ENCODE measurements at regions not wholly inside any gene's neighbourhood (a gene's known extent, or its start where the extent isn't known, plus 50 kb on each side); places are given as distances from the start of the nearest gene placed in this dataset.

DNA sequence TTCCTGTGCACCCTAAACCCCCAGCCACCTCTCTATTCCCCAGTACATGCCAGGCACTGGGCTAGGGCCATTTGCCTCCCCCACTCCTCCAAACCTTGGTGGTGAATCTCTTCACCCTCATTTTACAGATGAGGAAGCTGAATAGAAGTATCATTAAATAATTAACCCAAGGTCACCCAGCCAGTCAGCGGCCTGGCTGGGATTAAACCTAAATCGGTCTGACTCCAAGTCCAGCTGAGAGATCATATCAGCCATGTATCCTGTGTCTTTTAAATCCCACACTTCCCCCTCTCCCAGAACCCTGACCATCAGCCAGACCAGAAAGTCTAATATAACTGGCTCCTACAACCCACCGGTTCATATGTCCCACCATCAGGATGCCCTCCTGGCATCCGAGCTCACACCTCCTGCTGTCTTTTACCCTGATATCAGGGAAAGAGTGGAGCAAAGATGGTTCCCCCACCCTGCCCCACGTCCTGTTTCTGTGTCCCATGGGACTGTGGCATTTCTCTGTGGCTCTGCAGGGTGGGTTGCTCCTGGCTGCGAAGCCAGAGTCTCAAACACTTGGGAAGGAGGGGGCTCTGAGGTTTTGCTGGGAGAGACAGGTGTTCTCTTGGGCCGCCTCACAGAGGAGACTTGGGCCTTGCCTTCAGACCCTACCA, 145.3 kb downstream of the VEGFA start:
- DNase-seq, result no peak

DNA sequence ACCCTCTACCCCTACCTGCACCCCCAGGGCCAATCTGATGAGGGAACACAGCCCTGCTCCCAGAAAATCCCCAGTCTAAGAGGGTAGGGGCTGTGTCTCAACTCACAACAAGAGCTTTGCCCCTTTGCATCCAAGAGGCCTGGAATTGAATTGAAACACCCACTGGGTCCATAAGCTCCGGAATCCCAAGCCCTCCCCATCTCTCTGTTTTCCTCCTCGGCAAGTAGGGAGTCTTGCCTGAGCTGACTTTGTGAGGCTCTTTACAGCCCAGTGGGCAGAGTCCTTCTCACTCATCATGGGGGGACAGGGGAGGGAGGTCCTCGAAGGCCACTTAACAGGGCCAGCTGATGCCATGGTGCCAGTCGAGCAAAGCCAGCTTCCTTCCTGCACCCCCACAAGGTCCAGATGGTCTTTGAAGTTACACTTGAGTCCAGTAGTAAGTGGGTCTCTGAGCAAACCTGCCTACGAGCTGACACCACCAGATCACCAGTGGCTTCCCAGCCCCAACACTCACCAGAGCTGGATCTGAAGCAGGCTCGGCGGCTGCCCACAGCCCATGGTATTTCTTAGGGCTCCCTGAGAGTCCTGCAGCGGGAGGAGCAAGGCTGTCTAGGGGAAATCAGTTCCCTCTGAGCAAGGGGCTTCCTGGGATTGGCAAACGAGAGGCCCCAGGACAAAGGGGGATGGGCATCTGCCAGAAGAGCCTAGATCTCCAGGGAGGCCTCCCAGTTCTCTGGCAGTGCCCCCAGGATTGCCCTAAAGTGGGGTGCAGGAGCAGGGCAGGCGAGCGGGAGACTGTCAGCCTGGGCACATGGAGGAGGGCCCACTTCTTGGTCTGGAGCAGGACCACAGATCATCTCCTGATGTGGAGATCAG, 144.5 kb downstream of the VEGFA start:
- no peak for DNase-seq

DNA sequence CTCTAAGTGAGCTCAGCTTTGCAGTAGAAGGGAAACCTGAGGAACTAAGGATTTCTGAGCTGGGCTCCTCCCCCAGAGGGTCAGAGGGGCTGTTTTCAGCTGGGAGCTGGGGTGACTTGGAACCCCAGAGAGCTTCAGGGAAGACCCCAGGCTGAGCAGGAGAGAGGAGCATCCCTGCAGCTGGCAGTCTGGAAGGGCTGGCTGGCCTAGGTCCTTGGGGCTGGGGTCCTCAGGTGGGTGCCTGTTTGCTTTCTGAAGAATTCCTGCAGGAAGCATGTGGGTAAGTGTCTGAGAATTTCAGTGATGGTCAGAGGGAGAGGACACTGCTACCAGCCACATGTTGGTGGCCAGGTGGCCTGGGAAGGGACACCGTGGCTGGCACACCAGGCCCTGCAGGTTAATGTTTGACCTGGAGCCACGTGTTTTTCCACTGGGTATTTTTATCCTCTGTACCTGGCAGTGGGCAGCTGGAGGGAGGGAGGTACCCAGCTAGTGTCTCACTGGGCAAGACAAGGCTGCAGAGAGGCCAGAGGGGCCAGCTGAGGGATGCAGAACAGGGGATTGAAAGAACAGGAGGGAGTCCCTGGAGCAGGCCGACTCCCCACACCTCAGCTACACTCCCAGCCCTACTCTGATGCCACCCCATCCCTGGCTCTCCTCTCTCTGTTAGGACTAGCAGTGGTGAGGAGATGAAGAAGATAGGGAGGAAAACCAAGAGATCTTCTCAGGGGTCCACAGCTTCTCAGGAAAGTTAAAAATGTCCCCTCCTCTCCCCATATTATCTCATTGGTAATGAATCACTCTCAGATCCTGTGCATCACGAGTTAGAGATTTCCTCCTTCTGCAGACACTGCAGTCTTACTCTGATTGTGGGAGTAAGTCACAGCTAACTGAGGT, 143.6 kb downstream of the VEGFA start:
- DNase-seq, result no peak

DNA sequence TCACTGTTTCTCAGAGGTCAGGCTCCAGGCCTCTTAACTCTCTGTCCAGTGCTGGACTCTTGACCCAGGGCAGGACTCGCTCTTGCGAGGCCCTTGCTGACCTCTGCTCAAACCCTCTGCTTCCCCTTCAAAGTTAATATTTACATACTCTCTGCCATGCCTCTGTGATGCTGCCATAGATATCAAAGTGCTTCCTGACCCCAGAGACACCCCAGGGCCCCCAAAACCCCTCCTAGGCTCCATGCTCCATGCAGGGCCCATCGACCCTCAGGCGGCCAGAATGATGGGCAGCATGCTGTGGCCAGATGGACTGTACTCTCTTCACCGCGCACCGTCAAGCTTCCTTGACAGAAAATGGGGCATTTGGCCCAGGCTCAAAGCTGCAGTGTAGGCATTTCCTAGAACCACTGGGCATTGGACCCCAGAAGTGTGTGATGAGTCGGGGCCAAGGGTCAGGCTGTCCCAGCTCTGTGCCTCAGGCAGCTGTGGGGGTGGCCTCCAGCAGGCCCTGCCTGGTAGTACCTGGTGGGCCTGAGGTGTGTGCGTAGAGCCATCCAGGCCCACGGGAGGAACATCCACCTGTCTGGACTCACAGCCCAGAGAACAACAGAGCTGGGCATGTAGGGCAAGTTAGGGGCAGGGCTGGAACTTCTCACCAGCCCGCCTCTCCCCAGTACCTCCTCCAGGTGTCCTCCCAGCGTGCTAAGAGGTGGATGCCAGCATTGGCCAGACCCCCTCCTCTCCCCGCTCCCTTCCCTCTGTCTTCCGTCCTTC, 142.8 kb downstream of the VEGFA start:
- DNase-seq, result no peak

DNA sequence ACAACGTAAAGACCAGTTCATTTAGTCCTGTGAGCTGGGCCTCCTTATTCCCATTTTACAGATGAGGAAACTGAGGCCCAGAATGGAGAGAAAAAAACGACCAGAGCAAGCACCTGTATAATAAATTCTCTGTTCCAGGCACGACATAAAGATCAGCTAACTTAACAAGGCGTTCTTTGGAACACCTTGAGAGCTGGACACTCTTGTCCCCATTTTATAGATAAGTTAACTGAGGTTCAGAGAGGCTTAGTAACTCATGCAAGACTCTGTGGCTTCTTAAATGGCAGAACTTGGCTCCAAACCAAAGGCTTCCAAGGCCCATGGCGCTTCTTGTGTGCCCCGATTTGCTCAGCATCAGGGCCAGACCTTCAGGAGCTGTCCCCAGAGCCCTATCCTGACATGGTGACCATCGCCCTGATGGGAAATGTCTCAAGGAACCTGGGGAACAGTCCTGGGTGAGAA, 142.1 kb downstream of the VEGFA start:
- DNase-seq, result no peak

DNA sequence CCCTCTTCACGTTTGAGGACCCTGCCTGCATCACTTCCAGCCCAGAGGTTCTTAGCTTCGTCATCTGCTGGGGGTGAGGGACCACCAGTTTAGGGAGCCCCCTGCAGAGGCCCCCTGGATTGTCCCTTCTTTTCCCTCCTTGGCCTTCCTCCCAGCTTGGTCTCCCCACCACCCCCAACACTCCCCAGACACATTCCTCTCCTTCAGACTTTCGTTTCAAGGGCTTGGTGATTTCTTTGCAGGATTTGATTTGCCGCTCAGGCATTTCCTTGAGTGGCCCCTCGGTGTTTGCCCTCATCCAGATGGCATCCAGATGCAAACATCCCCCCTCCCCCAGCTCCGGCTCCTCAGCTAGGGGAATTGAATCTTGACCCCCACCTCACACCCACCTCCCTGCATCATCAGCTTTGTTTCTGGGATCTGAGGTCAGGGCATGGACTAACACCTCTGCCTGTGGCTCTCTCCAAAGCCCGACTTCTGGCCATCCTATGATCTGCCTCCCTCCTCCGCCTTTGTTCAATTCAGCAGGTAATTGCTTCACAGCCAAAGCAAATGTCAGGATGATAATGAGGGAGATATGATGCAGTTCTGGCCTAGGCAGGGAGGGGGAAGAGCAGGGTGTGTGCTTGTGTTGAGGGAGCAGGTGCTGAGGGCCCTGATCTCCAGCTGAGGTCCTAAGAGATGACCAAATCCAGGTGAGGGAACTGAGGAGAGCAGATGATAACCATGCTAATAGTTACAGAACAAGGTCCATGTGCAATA, 141.5 kb downstream of the VEGFA start:
- no peak for DNase-seq

DNA sequence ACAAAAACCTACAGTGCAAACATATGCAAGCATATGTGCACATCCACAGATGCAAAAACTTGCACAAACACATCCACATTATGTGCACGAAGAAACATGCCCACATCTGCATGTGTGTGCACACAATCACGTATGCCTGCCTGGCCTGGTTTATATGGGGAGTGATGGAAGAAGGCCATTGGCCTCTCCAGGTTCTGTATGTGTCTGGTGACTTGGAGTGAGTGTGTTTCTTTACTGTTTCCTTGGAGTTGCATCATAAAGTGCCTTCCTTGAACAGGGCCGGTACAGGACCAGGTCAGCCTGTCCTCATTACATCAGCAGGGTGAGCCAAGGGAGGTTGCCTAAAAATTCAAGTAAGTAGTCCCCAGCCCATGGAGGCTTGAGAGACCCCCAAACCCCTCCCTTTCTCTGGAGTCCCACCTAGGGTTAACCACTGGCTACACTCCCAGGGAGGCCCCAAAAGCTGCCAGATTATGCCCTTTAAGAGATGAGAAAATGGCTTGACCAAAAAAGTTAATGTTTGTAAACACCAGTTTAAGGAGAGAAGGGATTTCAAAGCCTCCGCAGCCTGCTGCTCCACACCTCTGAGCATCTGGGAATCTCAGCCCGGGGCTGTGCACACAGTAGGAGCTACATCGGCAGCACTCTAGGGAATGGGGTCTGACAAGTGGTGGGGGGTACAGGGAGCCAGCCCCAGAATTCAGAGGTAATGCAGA, 140.8 kb downstream of the VEGFA start:
- DNase-seq, result no peak

DNA sequence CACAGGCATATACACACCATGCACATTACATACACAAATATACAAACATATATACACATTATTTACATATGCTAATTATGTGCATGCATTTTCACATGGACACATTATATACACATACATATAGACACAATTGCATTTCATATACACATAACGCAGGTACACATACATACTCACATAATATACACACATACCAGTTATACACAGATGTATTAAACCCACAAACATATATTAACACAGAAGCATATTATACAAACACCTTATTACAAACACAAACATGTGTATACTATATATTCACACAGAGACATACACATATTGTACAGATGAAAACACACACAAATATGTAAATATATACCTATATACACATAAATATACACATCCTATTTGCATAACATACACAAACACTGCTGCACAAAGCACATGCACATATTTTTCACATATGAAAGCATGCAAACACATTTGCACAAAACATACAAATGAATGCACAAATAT, 140.2 kb downstream of the VEGFA start:
- DNase-seq, result no peak

DNA sequence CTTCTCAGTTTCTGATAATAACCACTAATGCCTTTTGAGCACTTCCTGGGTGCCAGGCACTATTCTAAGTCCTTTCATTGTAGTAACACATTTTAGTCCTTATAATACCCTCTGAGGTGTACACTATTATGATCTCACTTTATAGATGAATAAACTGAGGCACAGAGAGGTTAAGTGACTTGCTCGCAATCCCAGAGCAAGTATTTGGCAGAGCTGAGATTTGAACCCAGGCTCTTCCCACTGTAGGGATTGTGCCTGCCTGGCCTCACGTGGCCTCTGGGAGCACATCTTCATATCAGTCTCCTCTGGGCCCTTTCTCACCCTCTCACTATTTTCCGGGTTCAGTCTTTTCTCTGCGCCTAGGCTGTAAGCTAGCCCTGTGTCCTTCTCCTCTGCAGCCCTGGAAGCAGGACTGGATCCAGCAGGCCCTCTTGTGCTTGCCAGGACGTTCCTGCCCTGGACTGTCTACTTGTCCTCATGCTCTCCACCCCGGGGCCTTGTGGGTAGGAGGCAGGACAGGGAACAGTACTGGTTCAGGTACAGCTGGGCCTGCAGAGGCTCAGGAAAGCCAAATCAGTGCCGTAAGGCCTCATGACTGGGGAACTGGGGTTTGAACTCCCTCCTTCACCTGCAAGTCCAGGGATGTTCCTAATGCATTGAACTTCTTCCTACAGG, 139.6 kb downstream of the VEGFA start:
- DNase-seq, result no peak

DNA sequence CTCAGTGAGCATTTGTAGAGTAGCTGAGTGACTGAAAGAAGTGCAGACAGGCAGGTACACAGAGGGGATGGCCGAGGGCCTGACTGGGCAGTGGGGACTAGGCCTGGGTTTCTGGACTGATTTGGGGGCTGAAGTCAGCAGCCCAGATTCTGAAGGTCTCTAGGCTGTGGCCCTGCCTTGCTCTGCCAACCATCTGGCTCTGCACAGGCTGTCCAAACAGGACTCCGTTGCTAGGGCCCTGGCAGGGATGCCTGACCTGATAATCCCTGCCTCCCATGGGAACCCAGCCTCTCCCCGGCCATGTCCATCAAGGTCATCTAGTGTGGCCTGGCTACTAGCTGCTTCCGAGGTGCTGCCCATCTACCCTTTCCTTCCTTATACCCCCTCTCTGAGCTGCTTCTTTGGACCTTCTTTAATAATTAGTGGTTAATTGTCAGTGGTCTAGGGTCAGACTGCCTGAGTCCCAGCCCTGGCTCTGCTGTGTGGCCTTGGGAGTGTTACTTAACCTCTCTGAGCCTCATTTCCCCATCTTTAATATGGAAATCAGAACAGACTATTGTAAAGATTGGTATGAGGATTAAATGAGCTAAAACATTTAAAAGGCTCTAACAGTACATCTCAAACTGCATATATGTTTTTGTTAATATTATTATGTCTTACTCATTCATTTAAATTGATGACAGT, 137.9 kb downstream of the VEGFA start:
- no peak for DNase-seq

DNA sequence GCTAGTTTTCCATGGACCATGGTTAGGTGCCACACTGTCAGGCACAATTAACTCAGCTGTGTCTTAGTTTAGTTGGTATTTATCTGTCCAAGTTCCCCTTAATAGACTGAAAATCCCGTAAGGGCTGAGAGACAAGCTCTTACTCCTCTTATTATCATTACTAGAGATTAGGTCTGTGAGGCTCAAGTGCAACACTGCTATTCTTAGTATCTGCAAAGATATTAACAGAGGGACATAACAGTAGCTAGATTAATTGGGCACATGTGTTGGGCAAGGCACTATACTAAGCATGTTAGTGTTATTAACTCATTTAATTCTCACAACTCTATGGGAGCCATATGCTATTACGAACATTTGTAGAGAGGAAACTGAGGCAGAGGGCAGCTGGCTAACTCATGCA, 137.3 kb downstream of the VEGFA start:
- DNase-seq, result no peak

DNA sequence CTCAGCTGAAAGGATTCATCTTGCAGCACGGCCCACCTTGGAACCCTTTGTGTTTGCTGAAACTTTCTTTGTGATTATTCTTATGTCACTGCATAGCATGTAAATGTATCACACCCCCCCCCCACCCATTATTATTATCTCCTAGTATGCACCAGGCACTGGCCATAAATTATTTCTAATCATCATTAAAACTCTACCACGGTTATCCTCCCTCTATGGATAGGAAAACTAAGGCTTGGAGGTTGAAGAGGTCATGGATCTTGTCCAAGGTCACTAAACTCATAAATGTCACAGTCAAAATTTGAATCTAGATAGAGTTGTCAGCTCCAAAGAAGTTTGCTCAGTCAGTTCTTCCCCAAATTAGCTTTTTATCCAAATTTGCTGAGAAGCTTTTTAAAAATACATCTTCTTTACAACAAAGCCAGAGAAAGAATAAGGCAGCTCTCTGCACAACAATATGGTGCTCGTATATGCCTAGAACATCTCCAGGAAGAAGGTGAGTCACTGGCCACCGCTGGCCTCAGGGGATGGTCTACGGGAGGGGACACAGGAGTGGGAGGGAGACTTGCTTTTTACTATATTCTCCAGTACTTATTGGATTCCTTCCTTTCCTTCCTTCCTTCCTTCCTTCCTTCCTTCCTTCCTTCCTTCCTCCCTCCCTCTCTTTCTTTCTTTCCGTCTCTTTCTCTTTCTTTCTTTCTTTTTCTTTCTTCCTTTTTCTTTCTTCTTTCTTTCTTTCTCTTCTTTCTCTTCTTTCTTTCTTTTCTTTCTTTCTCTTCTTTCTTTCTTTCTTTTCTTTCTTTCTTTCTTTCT, 134.5 kb downstream of the VEGFA start:
- no peak for DNase-seq

DNA sequence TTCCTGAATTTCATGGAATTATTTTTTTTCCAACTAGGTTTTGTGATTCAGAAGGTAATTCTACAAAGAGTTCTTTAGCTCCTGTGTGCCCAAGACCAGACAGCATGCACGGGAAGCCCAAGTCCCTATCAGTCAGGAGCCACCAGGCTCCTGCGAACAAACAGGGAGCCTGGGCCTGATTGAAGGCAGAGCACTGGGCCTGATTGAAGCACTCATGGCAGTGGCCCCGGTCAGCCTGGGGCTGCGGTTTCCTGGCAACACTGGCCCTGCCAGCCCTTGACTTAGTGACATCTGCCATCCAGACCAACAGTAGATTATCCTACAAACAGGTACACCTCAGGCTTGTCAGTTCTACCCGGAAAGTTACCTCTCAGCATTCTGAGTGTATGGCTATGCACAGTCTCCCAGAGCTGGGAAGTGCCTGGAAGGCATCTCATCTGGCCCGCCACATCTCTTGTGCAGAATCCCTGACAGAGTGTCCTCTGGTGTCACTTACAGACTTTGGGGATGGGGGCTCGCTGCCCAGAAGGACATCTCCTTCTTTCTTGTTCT, 133.8 kb downstream of the VEGFA start:
- DNase-seq, result no peak

DNA sequence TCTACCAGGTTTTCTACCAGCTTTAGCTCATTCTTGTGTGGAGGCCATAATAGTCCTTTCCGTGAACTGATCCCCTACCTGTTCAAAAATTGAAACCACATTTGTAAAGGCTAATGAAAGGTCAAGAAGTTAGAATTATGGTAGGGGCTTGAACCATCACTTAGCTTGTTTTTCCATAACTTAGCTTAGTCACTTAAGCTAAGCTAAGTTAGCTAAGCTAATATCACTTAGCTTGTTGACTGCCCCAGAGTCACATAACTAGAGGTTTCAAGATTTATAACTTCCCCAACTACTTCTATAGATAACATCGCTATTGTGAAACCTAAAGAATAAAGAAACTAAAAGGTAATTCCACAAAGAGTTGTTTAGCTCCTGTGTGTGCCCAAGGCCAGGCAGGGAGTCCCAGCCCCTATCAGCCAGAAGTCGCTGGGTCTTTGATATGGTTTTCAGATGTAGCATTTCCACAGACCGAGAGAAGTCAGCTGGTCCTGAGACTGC, 131.8 kb downstream of the VEGFA start:
- DNase-seq, result no peak

DNA sequence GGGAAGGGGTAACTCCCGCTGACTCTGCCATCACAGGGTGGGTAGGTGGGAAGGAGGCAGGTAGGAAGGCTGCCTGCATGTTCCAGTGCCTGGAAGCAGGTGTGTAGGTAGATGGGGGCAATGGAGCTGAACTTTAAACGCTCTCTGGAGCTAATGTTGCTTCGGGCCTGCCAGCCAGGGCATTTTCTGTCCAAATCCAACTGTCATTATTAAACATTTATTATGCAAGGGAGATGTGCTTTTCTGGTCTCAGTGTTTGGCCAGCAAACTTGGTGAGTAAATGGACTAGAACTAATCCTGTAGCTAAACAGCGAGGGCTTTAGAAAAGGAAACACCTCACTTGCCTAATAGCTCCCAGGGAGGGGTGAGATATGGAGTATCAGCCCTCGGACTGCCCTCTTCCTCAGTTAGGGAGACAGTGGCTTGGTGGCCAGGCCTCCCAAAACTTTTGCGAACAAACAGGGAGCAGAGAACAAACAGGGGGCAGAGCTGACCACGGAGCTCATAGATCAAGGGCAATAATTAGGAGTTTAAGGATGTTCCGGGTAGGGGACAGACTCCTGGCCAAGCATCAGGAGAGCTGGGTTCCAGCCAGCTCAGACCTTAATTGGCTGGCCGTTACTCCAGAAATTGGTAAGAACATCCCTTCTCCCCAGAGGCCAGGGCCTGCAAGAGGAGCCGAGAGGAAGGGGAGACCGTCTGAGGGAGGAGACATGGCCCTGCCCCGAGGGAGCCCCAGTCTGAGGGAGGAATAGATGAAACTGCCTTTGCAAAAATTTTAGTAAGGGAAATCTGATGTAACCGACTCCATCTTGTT, 131.1 kb downstream of the VEGFA start:
- no peak for DNase-seq

DNA sequence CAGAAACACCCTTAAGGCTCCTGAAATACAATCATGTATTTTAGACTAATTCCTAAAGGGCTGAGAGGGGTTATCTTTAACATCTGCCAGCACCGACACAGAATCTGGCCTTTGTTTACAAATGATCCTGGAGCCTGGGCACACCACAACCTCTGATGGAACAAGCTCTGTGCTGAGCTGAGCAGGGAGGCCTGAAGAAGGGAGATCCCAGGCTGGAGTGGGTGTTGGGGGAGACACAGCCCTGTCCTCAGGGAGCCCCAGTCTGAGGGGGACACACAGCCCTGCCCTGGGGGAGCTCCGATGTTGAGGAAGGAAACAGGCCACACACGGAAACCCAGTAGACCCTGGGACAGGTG, 130.5 kb downstream of the VEGFA start:
- no peak for DNase-seq

DNA sequence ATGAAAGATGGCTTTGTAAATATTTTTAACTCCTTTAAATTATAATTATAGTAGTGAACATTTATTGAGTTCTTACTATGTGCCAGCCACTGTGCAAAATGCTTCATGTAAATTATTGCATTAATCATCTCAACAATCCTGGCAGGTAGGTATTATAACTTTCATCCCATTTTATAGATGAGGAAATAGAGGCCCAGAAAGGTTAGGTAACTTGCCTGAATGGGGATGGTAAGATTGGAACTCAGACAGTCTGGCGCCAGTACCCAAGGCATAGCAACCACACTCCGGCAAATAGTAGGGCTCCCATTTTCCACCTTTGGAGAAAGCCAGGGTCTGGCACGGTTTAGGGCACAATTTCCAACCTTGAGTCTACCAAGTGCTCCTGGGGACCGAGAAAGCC, 129.8 kb downstream of the VEGFA start:
- no peak for DNase-seq

All from NCI-H1105 (cell line).